ENCODE measurements at regions not wholly inside any gene's neighbourhood (a gene's known extent, or its start where the extent isn't known, plus 50 kb on each side); places are given as distances from the start of the nearest gene placed in this dataset.

GRCh38 chr7:41239596-41239995 is 463.3 kb downstream of the INHBA start:
- TF ChIP-seq CTCF (conservative IDR thresholded peaks at IDR 0.05; ENCODE audit: low read length): no peak
- no peak for TF ChIP-seq EZH2phosphoT487 (IDR thresholded peaks at IDR 0.05; ENCODE audit: borderline replicate concordance, low read depth, low read length)
